ENCODE measurements at regions not wholly inside any gene's neighbourhood (a gene's known extent, or its start where the extent isn't known, plus 50 kb on each side); places are given as distances from the start of the nearest gene placed in this dataset.

GRCh38 chr18:56358608-56359280 lies 279.6 kb downstream of the TXNL1 start:
- H4K20me1 ChIP-seq (ENCODE audit: insufficient read depth, low read length) = no peaks in the 10 kb centered on the region
- no peaks in the 10 kb centered on the region for H3K4me1 ChIP-seq (ENCODE audit: insufficient read depth, low read length, severe bottlenecking)
- H3K27me3 ChIP-seq (ENCODE audit: insufficient read depth, low read length) = no peaks in the 10 kb centered on the region
- H3K4me2 ChIP-seq (ENCODE audit: low read length) = no peak overlapping the region
- H3K9ac ChIP-seq (ENCODE audit: low read length) = no peak overlapping the region
- no peak overlapping the region for H3K27ac ChIP-seq (ENCODE audit: low read depth, low read length, poor library complexity, severe bottlenecking)
- no peak overlapping the region for H3K4me3 ChIP-seq (ENCODE audit: low read depth, low read length, poor library complexity, severe bottlenecking)
- H3K9me3 ChIP-seq (ENCODE audit: low read length) = peaks cover 4% of the 10 kb centered on the region; the same call in 1 of the 2 replicates
- H3K9me2 ChIP-seq (ENCODE audit: low read depth, low read length) = no peaks in the 10 kb centered on the region
- H2AFZ ChIP-seq (ENCODE audit: low read length) = no peak overlapping the region
- TF ChIP-seq CTCF (IDR thresholded peaks at IDR 0.05; ENCODE audit: low read length) = no peak
- TF ChIP-seq EZH2 (IDR thresholded peaks at IDR 0.05; ENCODE audit: borderline replicate concordance, low read length) = no peak
- no peaks in the 10 kb centered on the region for H3K36me3 ChIP-seq (ENCODE audit: insufficient read depth, low read length)
- no peaks in the 10 kb centered on the region for H3K79me2 ChIP-seq (ENCODE audit: insufficient read depth, low read length)
- H3F3A ChIP-seq (ENCODE audit: insufficient read depth, low read length) = no peaks in the 10 kb centered on the region

GRCh38 chr18:56353663-56354260 lies 284.6 kb downstream of the TXNL1 start:
- no peaks in the 10 kb centered on the region for H3F3A ChIP-seq (ENCODE audit: insufficient read depth, low read length)
- no peaks in the 10 kb centered on the region for H4K20me1 ChIP-seq (ENCODE audit: insufficient read depth, low read length)
- H3K9me3 ChIP-seq (ENCODE audit: low read length) = no peaks in the 10 kb centered on the region
- no peak overlapping the region for H3K9ac ChIP-seq (ENCODE audit: low read length)
- no peaks in the 10 kb centered on the region for H3K79me2 ChIP-seq (ENCODE audit: insufficient read depth, low read length)
- no peaks in the 10 kb centered on the region for H3K27me3 ChIP-seq (ENCODE audit: insufficient read depth, low read length)
- H3K36me3 ChIP-seq (ENCODE audit: insufficient read depth, low read length) = no peaks in the 10 kb centered on the region
- H3K9me2 ChIP-seq (ENCODE audit: low read depth, low read length) = no peaks in the 10 kb centered on the region
- H3K4me3 ChIP-seq (ENCODE audit: low read depth, low read length, poor library complexity, severe bottlenecking) = no peak overlapping the region
- H3K4me2 ChIP-seq (ENCODE audit: low read length) = no peak overlapping the region
- no peak overlapping the region for H2AFZ ChIP-seq (ENCODE audit: low read length)
- TF ChIP-seq EZH2 (IDR thresholded peaks at IDR 0.05; ENCODE audit: borderline replicate concordance, low read length) (no peak), CTCF (IDR thresholded peaks at IDR 0.05; ENCODE audit: low read length) (no peak)
- H3K27ac ChIP-seq (ENCODE audit: low read depth, low read length, poor library complexity, severe bottlenecking) = no peak overlapping the region
- no peaks in the 10 kb centered on the region for H3K4me1 ChIP-seq (ENCODE audit: insufficient read depth, low read length, severe bottlenecking)

DNA sequence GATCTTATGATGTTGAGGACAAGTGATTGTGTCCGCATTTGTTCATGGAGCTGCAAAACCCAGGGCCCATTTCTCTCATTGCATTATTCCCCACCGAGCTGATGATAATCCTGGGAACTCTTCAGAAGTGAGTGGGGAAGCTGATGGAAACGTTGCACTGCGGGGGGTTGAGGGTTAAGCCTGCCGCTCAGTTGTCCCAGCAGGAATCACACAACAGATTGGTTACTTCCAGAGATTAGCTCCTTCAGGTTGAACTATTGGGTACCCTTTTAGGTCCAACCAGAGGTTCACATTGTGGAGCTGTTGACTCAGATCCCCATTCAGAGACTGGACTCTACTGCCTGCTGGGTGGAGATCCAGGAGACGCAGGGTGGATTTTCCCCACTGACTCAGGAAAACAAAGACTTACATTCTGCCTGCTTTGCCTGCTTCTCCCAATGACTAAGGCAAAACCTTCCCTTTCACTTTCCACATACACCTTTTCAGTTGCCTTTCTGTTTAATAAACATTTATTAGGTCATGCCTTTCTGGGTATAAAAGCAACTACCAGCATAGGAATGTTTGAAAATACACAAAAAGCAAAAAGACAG lies 286.4 kb downstream of the TXNL1 start:
- H3F3A ChIP-seq (ENCODE audit: insufficient read depth, low read length) = no peaks in the 10 kb centered on the region

More for the DNA sequence above, 286.4 kb downstream of the TXNL1 start:
- no peaks in the 10 kb centered on the region for H3K36me3 ChIP-seq (ENCODE audit: insufficient read depth, low read length)
- H4K20me1 ChIP-seq (ENCODE audit: insufficient read depth, low read length) = no peaks in the 10 kb centered on the region
- TF ChIP-seq EZH2 (IDR thresholded peaks at IDR 0.05; ENCODE audit: borderline replicate concordance, low read length) = no peak
- TF ChIP-seq CTCF (IDR thresholded peaks at IDR 0.05; ENCODE audit: low read length) = no peak
- H3K9ac ChIP-seq (ENCODE audit: low read length) = no peak overlapping the region
- H3K4me3 ChIP-seq (ENCODE audit: low read depth, low read length, poor library complexity, severe bottlenecking) = no peak overlapping the region
- no peak overlapping the region for H3K4me2 ChIP-seq (ENCODE audit: low read length)
- no peaks in the 10 kb centered on the region for H3K9me3 ChIP-seq (ENCODE audit: low read length)
- H3K27me3 ChIP-seq (ENCODE audit: insufficient read depth, low read length) = no peaks in the 10 kb centered on the region
- no peak overlapping the region for H3K27ac ChIP-seq (ENCODE audit: low read depth, low read length, poor library complexity, severe bottlenecking)
- H3K9me2 ChIP-seq (ENCODE audit: low read depth, low read length) = no peaks in the 10 kb centered on the region
- H3K4me1 ChIP-seq (ENCODE audit: insufficient read depth, low read length, severe bottlenecking) = no peaks in the 10 kb centered on the region
- H2AFZ ChIP-seq (ENCODE audit: low read length) = no peak overlapping the region
- no peaks in the 10 kb centered on the region for H3K79me2 ChIP-seq (ENCODE audit: insufficient read depth, low read length)

Data from OCI-LY1 (cell line).